GM12864 (cell line): ENCODE measurements at regions not wholly inside any gene's neighbourhood (a gene's known extent, or its start where the extent isn't known, plus 50 kb on each side); places are given as distances from the start of the nearest gene placed in this dataset.

ENCODE experiments used
- DNase-seq: peaks from one replicate; pipeline ENCODE4 v3.0.0-alpha.2; 2011; ENCODE audit warnings: low read depth
- H3K4me3 ChIP-seq: 2 replicates; pipeline ENCODE4 v1.5.1; 2011; ENCODE audit warnings: mild to moderate bottlenecking, low read depth, low read length, control low read depth
- CTCF ChIP-seq: IDR thresholded peaks from 2 replicates; pipeline ENCODE4 v1.5.1; 2011; ENCODE audit warnings: low read depth, mild to moderate bottlenecking, moderate library complexity, low read length, control low read depth, inconsistent platforms; ENCODE audit errors: missing control alignments

DNA sequence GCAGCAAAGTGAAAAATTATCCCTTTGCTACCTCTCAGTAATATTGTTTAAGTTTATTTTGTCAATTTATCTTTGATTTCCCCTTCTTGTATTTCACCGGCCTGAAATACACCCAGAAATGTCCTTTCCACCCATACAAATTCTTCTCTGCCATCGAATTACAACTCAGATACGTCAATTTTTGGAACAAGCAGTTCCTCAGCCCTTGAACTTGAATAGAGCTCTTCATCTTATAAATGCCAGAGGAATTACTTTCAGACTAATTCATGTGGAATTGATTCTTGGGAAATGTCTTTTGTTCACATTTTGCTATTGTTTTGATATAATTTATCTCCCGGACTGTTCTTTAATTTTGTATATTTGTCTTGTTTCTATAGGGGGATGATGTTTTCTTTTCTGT lies 1359.3 kb upstream of the MIR17HG start:
- H3K4me3 ChIP-seq, result no peak overlapping the region
- no peak for TF ChIP-seq CTCF
- no peak for DNase-seq

DNA sequence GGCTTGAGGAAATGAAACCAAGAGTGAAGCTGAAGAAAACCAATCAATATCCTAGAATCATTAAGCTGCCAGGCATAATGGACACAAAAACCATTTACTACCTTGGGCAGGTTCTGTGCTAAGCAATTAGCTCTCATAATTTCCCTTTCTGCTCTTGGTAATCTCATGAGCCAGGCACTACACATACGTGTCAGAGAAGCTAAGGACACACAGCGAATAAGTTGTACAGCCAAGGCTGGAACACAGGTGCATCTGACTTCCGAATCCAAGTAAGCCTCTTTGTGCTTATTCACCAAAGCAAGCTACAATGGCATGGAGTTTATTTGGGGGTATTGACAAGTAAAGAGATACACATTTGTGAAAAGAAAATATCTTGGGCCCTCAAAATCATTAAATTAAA lies 1343.9 kb upstream of the MIR17HG start:
- DNase-seq, result no peak
- no peak overlapping the region for H3K4me3 ChIP-seq
- TF ChIP-seq CTCF, result no peak

DNA sequence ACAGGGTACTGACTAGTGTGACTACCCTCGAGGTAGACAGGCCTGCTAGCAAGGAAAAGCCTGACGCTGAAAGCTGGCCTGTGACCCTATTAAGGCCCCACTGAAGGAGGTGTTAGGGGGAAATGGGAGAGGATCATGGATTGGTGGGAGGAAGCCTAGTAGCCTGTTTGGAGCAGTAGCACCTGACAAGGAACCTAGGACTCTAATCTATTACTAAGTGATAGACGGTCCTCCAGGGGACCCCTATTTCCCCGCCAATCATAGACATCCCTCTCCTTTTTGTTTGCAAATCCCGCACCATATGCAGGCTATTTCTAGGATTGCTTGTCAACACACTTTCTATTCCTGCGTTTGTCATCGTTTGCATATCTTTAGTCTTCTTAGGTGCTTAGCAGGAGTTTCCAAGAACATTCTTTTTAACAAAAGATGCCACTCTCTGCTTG lies 1338.8 kb upstream of the MIR17HG start:
- no peak for TF ChIP-seq CTCF
- DNase-seq, result no peak
- no peak overlapping the region for H3K4me3 ChIP-seq

DNA sequence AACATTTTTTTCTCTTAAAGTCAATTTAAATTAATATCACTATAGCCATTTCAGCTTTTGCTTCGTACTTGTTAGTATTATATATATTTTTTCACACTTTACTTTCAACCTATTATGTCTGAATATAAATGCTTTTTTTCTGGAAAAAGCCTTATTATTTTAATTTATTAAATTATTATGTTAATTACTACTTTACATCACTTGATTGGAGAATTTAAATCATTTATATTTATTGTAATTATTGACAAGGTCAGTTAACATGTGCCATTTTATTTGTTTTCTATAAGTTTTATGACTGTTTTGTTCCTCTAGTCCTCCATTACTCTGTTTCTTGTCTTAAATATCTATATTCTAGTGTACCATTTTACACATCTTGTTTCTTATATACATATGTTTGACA lies 1333.4 kb upstream of the MIR17HG start:
- no peak for TF ChIP-seq CTCF
- H3K4me3 ChIP-seq, result no peak overlapping the region
- DNase-seq, result no peak

GRCh38 chr13:90015565-90016507 lies 1331.7 kb upstream of the MIR17HG start:
- DNase-seq, result no peak
- H3K4me3 ChIP-seq, result no peak overlapping the region
- no peak for TF ChIP-seq CTCF

DNA sequence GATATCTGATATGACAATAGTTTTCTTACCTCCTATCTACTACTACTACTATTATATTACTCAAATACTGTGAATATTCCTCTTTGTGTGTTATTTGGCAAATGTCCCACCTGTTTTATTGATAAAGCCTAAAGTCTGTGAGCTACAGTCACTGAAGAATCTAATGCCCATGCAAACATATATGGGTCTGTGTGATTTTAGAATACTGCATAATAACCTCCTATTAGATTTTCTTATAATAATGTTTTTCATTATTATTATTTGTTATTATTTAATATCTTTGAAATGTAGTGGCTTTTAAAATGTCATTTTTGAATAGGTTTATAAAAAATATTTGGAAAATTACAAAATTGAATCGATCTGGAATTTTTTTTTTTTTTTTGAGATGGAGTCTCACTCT lies 1330.8 kb upstream of the MIR17HG start:
- no peak for DNase-seq
- H3K4me3 ChIP-seq, result no peak overlapping the region
- TF ChIP-seq CTCF, result no peak
